ENCODE measurements at regions not wholly inside any gene's neighbourhood (a gene's known extent, or its start where the extent isn't known, plus 50 kb on each side); places are given as distances from the start of the nearest gene placed in this dataset.

DNA sequence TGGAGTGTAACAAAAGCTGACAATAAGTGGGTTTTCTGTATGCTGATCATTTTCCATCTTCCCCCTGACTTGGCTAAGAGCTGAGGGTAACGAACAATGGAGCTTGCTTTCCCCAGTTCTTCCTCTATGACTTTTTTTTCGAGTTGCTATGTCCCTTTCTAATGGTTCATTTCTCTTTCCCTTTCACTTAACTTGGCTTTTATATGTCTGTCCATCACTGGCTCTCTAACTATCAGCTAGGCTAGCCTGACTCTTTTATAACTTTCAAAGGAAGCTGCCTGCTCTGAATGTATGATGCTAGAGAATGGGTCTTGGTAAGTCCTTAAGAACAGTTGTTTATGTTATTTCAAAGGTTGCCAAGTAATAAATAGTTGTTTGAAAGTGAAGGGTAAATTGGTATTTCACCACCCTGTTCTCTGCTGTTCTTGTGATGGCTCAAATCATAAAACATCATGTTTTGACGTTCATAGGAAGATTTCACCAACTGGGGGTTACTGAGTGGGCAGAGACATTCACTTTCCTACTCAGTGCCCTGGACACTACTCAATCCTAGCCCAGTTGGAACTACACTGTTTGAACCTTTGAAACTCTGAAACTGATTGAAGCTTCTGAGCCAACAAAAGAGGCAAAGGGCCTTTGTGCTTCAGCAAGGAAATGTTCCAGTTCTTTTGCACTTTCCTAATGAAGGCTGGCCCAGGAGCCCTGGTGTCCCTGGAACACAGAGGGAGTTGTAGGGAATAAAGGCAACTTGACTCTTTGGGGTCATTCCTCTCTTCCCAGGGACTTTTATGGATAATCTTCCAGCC is 85.4 kb upstream of the PHYHIPL start:
- peaks cover 3% of the 10 kb centered on the region for H3K4me1 ChIP-seq (ENCODE audit: control insufficient read depth, extremely low read depth, insufficient read depth, low read length)
- no TSS peak for BruUV-seq (replicated peaks)
- dilution Hi-C loops (cut with MboI; ENCODE audit: extremely low pct_ligation_motif_present, low sequenced_read_pairs) (no loop called here), intact Hi-C loops (cut with micrococcal nuclease) (no loop called here)
- H3K9me3 ChIP-seq (replicated peaks; ENCODE audit: control insufficient read depth, insufficient read depth, low read length) = no peaks in the 10 kb centered on the region
- no peaks in the 10 kb centered on the region for H3K27me3 ChIP-seq (ENCODE audit: control insufficient read depth in 2 of 2, insufficient read depth in 2 of 2, low read length in 2 of 2)
- no peak overlapping the region for H2AFZ ChIP-seq (ENCODE audit: low read depth, low read length)
- H3K79me2 ChIP-seq (ENCODE audit: control insufficient read depth, insufficient read depth, low read length) = no peaks in the 10 kb centered on the region
- H3K9me1 ChIP-seq (replicated peaks; ENCODE audit: control insufficient read depth, extremely low read depth, insufficient read depth, low read length) = no peaks in the 10 kb centered on the region
- FAIRE-seq (no peak), DNase-seq (ENCODE audit: low read depth, low spot score) (no peak)
- no peak overlapping the region for H3K4me3 ChIP-seq (replicated peaks in 1 of 3; ENCODE audit: insufficient read depth in 1 of 3, low read depth in 1 of 3, low read length in 3 of 3)
- TF ChIP-seq EZH2 (IDR thresholded peaks at IDR 0.05; ENCODE audit: borderline replicate concordance, low read depth, low read length, severe bottlenecking) (no peak), GATA2 (IDR thresholded peaks at IDR 0.05; ENCODE audit: insufficient read depth, insufficient read length, low read depth, low read length) (no peak), POLR2A (IDR thresholded peaks at IDR 0.05; ENCODE audit: low read depth, low read length) (no peak), FOS (IDR thresholded peaks at IDR 0.05; ENCODE audit: borderline replicate concordance, insufficient read depth, low read length) (no peak), JUN (IDR thresholded peaks at IDR 0.05; ENCODE audit: borderline replicate concordance, insufficient read depth, insufficient read length, low read depth) (no peak), POLR2AphosphoS5 (IDR thresholded peaks at IDR 0.05; ENCODE audit: insufficient read depth, low read depth, low read length) (no peak), MAX (IDR thresholded peaks at IDR 0.05; ENCODE audit: insufficient read depth, insufficient read length) (no peak), MYC (IDR thresholded peaks at IDR 0.05; ENCODE audit: low read depth, low read length) (no peak), CTCF (IDR thresholded peaks at IDR 0.05; ENCODE audit: extremely low read depth in 1 of 2, insufficient read depth in 1 of 2, low read depth in 1 of 2, low read length in 2 of 2) (no peak)
- H3K4me2 ChIP-seq (ENCODE audit: insufficient read depth, low read length) = no peak overlapping the region
- no peaks in the 10 kb centered on the region for H3K36me3 ChIP-seq (ENCODE audit: control insufficient read depth in 2 of 2, extremely low read depth in 1 of 2, insufficient read depth in 2 of 2, low read length in 2 of 2)
- no peaks in the 10 kb centered on the region for H4K20me1 ChIP-seq (replicated peaks; ENCODE audit: control insufficient read depth, extremely low read depth, insufficient read depth, low read length)
- no peak overlapping the region for H3K27ac ChIP-seq (ENCODE audit: insufficient read depth, low read depth, low read length)
- CTCF ChIA-PET = no interaction called here
- POLR2A ChIA-PET = no interaction called here
- no peak overlapping the region for H3K9ac ChIP-seq (replicated peaks; ENCODE audit: extremely low read depth, insufficient read depth, low read length)

Data from endothelial cell of umbilical vein (primary cell).